Left forelimb (tissue), 1 donor: ENCODE measurements at regions not wholly inside any gene's neighbourhood (a gene's known extent, or its start where the extent isn't known, plus 50 kb on each side); places are given as distances from the start of the nearest gene placed in this dataset.
"Not testable (repeated sequence)": the region's sequence is repeated elsewhere in the genome, so short reads cannot be mapped to it uniquely, and the experiment has no call there.

Experiments used
- DNase-seq: peaks from one replicate; pipeline ENCODE4 v3.0.0-alpha.2; 2018; ENCODE audit warnings: low spot score

DNA sequence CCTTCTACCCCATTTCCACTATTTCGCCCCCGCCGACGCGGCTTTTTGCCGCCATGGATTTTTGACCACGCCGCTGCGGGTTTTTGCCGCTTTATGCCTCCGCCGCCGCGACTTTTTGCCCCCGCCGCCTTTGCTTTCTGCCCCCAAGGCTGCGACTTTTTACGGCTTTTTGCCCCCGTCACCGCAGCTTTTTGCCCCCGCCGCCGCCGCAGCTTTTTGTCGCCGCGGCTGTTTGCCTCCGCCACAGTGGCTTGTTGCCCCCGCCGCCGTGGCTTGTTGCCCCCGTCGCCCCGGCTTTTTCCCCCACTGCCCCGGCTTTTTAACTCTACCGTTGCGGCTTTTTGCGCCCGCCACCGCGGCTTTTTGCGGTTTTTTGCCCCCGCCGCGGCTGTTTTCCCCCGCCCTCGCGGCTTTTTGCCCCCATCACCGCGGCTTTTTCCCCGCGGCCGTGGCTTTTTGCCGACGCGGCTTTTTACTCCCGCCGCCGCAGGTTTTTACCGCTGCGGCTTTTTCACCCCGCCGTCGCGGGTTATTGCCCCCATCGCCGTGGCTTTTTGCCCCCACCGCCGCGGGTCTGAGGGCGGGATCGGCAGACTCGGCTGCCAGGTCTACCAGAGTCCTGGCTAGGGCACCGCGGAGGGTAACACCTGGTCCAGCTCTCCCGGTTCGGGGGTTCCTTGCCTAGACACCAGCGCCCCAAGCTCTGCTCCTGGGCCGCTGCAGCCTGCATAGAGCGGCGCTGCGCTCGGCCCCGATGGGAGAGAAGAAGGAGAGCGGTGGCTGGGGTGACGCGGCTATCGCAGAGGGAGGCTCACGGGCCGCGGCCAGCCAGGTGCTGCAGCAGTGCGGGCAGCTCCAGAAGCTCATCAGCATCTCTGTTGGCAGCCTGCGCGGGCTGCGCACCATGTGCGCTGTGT lies 562.7 kb upstream of the WSB1 start:
- no peak for DNase-seq

DNA sequence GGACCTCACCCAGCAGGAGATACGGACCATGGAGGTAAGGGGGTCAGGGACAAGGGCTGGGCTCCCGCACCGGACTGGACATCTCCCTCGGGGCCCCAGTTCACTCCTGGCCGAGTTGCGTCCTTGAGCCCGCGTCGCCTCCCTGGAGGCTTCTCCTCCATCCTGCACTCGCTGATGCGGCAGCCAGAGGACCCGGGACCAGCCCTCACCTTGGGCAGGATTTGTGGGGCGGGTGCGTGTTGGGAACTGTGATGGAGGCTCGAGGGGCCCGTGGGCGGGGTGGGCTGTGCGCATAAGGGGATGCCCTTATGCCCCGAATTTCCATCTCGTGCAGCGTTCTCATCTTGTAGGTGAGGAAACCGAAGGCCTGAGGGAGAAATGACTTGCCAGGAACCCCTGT lies 562.0 kb upstream of the WSB1 start:
- not testable (repeated sequence) for DNase-seq

DNA sequence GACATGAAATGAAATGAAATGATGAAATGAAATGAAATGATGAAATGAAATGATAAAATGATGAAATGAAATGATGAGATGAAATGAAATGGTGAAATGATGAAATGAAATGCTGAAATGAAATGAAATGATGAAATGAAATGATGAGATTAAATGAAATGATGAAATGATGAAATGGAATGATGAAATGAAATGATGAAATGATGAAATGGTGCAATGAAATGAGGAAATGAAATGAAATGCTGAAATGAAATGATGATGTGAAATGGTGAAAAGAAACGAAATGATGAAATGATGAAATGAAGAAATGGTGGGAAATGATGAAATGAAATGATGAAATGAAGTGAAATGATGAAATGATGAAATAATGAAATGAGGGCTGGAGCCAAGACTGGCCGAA lies 559.1 kb upstream of the WSB1 start:
- DNase-seq = not testable (repeated sequence)

DNA sequence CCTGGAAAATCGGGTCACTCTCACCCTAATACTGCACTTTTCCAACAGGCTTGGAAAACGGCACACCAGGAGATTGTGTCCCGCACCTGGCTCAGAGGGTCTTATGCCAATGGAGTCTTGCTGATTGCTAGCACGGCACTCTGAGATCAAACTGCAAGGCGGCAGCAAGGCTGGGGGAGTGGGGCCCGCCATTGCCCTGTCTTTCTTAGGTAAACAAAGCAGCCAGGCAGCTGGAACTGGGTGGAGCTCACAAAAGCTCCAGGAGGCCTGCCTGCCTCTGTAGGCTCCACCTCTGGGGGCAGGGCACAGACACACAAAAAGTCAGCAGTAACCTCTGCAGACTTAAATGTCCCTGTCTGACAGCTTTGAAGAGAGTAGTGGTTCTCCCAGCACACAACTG lies 557.9 kb upstream of the WSB1 start:
- DNase-seq = not testable (repeated sequence)

DNA sequence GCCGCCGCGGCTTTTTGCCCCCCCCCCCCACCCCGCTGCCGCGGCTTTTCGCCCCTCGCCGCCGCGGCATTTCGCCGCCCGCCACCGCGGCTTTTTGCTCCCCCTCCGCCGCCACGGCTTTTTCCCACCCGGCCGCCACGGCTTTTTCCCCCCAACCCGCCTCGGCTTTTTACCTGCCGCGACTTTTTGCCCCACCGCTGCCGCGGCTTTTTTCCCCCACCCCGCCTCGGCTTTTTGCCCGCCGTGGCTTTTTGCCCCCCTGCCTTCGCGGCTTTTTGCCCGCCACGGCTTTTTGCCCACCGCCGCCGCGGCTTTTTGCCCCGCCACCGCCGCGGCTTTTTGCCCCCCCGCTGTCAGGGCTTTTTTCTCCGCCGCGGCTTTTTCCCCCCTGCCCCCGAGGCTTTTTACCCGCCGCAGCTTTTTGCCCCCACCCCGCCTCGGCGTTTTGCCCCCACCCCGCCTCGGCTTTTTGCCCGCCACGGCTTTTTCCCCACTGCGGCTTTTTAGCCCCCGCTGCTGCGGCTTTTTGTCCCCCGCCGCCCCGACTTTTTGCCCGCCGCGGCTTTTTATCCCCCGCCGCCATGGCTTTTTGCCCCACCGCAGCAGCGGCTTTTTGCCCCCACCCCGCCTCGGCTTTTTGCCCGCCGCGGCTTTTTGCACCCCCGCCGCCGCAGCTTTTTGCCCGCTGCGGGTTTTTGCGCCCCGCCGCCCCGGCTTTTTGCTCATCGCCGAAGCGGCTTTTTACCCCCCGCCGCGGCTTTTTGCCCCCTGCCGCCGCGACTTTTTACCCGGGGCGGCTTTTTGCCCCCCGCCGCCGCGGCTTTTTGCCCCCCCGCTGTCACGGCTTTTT lies 527.8 kb upstream of the WSB1 start:
- peak; percentile 53 for DNase-seq

DNA sequence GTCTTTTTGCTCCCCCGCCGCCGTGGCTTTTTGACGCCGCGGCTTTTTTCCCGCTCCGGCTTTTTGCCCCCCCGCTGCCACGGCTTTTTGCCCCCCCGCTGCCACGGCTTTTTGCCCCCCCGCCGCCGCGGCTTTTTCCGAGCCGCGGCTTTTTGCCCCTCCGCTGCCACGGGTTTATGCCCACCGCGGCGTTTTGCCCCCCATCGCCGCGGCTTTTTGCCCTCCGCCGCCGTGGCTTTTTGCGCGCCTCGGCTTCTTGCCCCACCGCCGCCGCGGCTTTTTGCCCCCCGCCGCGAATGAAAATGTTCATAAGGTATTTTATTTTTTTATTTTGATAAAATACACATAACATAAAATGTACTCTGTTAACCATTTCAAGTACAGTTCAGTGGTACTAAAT lies 527.2 kb upstream of the WSB1 start:
- no peak for DNase-seq

DNA sequence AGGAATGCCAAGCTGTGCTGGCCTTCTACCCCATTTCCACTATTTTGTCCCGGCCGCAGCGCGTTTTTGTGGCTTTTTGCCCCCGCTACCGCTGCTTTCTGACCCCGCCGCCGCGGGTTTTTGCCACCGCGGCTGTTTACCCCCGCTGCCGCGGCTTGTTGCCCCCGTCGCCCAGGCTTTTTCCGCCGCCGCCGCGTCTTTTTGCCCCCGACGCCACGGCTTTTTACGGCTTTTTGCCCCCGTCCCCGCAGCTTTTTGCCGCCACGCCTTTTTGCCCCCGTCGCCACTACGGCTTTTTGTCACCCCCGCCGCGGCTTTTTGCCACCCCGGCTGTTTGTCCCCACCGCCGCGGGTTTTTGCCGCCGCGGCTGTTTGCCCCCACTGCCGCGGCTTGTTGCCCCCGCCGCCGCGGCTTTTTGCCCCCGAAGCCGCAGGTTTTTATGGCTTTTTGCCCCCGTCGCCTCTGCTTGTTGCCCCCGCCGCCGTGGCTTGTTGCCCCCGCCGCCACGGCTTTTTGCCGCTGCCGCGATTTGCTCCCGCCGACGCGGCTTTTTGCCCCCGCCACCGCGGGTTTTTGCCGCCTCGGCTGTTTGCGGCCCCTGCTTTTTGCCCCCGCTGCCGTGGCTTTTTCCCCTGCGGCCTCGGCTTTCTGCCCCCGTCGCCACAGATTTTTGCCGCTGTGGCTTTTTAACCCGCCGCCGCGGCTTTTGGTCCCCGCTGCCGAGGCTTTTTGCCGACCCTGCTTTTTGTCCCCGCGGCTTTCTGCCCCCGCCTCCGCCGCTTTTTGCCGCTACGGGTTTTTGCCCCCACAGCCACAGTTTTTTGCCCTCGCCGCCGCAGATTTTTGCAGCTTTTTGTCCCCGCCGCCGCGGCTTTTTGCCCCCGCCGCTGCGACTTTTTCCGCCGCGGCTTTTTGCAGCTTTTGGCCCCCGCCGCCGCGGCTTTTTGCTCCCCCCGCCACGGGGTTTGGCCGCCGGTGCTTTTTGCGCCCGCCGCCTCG lies 520.4 kb upstream of the WSB1 start:
- DNase-seq = no peak

DNA sequence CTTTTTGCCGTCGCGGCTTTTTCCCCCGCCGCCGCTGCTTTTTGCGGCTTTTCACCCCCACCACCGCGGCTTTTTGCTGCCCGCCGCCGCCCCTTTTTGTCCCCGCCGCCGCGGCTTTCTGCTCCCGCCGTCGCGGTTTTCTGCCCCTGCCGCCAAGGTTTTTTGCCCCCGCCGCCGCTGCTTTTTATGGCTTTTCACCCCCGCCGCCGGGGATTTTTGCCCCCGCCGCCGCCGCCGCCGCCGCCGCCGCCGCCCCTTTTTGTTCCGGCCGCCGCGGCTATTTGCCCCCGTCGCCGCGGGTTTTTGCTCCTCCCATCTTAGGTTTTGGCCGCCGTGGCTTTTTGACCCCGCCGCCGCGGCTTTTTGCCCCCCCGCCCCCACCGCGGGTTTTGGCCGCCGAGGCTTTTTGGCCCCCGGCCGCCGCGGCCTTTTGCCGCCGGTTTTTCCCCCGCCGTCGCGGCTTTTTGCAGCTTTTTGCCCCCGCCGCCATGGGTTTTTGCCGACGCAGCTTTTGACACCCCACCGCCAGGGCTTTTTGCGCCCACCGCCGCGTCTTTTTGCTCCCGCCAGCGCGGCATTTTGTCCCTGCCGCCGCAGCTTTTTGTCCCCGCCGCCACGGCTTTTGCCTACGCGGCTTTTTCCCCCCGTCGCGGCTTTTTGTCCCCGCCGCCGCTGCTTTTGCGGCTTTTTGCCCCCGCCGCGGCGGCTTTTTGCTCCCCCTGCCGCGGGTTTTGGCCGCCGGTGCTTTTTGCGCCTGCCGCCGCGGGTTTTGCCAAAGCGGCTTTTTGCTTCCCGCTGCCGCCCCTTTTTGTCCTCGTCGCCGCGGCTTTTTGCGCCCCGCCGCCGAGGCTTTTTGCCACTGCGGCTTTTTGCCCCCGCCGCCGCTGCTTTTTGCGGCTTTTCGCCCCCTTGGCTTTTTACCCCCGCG lies 519.4 kb upstream of the WSB1 start:
- no peak for DNase-seq

DNA sequence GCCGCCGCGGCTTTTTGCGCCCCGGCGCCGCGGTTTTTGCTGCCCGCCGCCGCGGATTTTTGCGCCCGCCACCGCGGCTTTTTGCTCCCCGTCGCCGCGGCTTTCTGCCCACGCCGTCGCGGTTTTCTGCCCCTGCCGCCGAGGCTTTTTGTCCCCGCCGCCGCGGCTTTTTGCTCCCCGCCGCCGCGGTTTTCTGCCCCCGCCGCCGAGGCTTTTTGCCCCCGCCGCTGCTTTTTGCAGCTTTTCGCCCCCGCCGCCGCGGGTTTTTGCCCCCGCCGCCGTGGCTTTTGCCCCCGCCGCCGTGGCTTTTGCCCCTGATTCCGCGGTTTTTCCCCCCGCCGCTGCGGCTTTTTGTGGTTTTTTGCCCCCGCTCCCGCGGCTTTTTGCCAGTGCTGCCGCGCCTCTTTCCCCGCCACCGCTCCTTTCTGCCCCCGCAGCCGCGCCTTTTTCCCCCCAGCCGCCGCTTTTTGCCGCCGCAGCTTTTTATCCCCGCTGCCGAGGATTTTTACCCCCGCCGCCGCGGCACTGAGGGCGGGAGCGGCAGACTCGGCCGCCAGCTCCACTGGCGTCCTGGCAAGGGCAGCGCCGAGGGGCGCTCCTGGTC lies 518.6 kb upstream of the WSB1 start:
- no peak for DNase-seq

DNA sequence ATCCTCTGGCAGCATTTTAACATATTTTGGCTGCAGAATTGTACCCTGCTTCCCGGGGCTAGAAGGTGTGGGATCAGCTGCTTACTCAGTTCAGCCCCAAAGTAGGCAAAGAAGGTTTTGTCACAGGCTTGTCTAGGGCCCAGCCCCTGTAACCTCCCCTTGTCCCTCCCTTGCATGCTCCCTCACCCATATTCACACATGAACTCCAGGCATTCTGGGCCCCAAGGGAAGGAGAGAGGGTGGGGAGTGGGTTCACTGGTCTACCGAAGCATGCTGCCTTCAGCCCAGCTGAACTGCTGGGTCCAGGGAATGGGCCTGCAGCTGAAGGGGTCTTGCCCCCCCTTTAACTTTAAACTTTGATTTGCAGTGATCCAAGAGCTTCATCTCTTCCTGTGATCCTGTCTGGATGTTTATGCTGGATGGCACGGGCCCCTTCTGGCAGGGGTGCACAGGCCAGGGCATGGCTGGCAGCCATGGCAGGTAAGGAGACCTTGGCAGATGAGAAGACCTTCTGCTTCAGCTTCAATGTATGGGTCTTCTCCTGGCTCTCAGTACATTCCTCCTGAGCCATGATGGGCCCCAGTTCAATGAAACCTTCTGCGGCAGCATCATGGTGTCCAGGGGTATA lies 513.6 kb upstream of the WSB1 start:
- DNase-seq = not testable (repeated sequence)

DNA sequence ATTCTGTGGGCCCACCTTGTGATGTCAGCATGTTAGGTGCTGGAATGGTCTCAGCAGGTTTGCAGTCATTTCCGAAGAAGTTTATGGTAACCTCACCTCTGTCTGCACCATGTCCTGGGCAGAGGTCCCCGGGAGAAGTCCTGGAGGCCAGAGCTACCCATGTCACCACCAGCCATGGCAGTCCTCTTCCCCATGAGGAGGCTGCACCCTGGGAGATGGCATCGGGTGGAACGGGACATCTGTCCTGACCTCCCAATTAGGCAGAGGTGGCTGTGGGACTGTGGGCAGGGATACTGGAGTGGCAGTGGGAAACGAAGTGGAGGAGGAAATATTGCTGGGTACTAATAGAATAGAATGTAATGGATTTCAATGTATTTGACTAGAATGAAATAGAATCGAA lies 511.8 kb upstream of the WSB1 start:
- no peak for DNase-seq

DNA sequence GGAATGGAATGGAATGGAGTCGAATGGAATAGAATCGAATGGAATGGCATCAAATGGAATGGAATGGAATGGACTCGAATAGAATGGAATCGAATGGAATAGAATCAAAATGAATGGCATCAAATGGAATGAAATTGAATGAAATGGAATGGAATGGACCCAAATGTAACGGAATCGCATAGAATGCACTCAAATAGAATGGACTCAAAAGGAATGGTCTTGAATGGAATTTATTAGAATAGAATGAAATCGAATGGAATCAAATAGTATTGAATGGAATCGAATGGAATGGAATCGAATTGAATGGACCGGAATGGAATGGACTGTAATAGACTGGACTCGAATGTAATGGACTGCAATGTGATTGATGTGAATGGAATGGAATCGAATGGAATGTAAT lies 501.4 kb upstream of the WSB1 start:
- no peak for DNase-seq

DNA sequence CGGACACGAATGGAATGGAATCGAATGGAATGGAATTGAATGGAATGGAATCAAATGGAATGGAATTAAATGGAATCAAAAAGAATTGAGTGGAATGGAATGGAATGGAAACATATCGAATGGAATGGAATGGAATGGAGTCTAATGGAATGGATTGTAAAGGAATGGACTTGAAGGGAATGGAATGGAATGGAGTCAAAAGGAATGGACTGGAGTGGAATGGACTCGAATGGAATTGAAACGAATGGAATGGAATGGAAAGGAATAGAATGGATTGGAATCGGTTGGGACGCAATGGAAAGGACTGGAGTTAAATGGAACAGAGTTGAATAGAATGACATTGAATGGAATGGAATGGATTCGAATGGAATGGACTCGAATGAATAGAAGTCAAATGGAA lies 486.9 kb upstream of the WSB1 start:
- DNase-seq = no peak

DNA sequence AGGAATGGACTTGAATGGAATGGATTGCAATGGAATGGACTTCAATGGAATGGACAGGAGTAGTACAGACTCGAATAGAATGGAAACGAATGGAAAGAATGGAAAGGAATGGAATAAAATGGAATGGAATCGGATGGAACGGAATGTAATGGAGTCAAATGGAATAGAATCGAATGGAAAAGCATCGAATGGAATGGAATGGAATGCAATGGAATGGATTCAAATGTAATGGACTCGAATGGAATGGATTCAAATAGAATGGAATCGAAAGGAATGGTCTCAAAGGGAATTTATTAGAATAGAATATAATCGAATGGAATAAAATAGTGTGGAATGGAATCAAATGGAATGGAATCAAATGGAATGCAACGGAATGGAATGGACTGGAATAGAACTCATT lies 484.9 kb upstream of the WSB1 start:
- DNase-seq = no peak

DNA sequence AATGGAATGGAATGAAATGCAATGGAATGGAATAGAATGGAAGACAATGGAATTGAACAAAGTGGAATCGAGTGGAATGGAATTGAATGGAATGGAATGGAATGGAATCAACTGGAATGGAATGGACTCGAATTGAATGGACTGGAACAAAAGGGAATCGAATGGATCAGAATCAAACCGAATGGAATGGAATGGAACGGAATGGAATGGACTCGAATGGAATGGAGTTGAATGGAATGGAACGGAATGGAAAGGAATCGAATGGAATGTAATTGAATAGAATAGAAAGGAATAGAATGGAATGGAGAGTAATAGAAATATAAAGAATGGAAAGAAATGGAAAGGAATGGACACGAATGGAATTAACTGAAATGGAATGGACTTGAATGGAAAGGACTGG lies 475.2 kb upstream of the WSB1 start:
- no peak for DNase-seq
